Glutamatergic neuron (in vitro differentiated cells): ENCODE measurements at regions not wholly inside any gene's neighbourhood (a gene's known extent, or its start where the extent isn't known, plus 50 kb on each side); places are given as distances from the start of the nearest gene placed in this dataset.

Experiments
- DNase-seq: peaks from one replicate; pipeline ENCODE4 v3.0.0; 2022
- H3K27ac Mint-ChIP-seq: one replicate; pipeline ENCODE4 v1.8.0; 2020; ENCODE audit warnings: mild to moderate bottlenecking, mixed read lengths, inconsistent platforms; ENCODE audit not compliant: unreplicated experiment
- H3K27me3 Mint-ChIP-seq: one replicate; pipeline ENCODE4 v1.8.0; 2020; ENCODE audit warnings: mild to moderate bottlenecking, moderate library complexity, mixed read lengths, inconsistent platforms; ENCODE audit not compliant: unreplicated experiment
- H3K36me3 Mint-ChIP-seq: one replicate; pipeline ENCODE4 v1.8.0; 2020; ENCODE audit warnings: mild to moderate bottlenecking, mixed read lengths, inconsistent platforms; ENCODE audit not compliant: unreplicated experiment
- H3K4me1 Mint-ChIP-seq: one replicate; pipeline ENCODE4 v1.8.0; 2020; ENCODE audit warnings: mild to moderate bottlenecking, low read depth, mixed read lengths, inconsistent platforms; ENCODE audit not compliant: unreplicated experiment
- H3K4me3 Mint-ChIP-seq: one replicate; pipeline ENCODE4 v1.8.0; 2020; ENCODE audit warnings: mild to moderate bottlenecking, mixed read lengths, inconsistent platforms; ENCODE audit not compliant: unreplicated experiment
- H3K9me3 Mint-ChIP-seq: one replicate; pipeline ENCODE4 v1.8.0; 2020; ENCODE audit warnings: mild to moderate bottlenecking, moderate library complexity, mixed read lengths, inconsistent platforms; ENCODE audit not compliant: unreplicated experiment
- CTCF ChIP-seq: fragments of 200-600 bp; sonication (generic); IDR thresholded peaks from one replicate; pipeline ENCODE4 v1.5.0; 2021; ENCODE audit not compliant: partially characterized antibody, unreplicated experiment

- Mint-ChIP-seq H3K4me1 (peaks cover 2% of the 10 kb centered on the region), H3K27ac (no peak overlapping the region)
- no peak for DNase-seq
These were observed 1196.9 kb downstream of the SORCS3 start for GRCh38 chr10:105837951-105838350.

GRCh38 chr10:105834261-105835059 lies 1193.4 kb downstream of the SORCS3 start:
- Mint-ChIP-seq H3K27ac (no peak overlapping the region), H3K4me3 (no peak overlapping the region), H3K9me3 (no peaks in the 10 kb centered on the region), H3K36me3 (no peaks in the 10 kb centered on the region), H3K4me1 (peaks cover 2% of the 10 kb centered on the region), H3K27me3 (no peaks in the 10 kb centered on the region)
- no peak for DNase-seq
- no peak for TF ChIP-seq CTCF

More at GRCh38 chr10:105837951-105838350, 1196.9 kb downstream of the SORCS3 start:
- no peak overlapping the region for H3K4me3 Mint-ChIP-seq
- no peaks in the 10 kb centered on the region for H3K36me3 Mint-ChIP-seq
- no peak for TF ChIP-seq CTCF
- H3K9me3 Mint-ChIP-seq: no peaks in the 10 kb centered on the region
- no peaks in the 10 kb centered on the region for H3K27me3 Mint-ChIP-seq

- DNase-seq: no peak
- no peak overlapping the region for H3K4me3 Mint-ChIP-seq
- peaks cover 4% of the 10 kb centered on the region for H3K27me3 Mint-ChIP-seq
- no peaks in the 10 kb centered on the region for H3K9me3 Mint-ChIP-seq
- no peak for TF ChIP-seq CTCF
- H3K4me1 Mint-ChIP-seq: no peaks in the 10 kb centered on the region
- no peak overlapping the region for H3K27ac Mint-ChIP-seq
- no peaks in the 10 kb centered on the region for H3K36me3 Mint-ChIP-seq
These were observed 1186.0 kb downstream of the SORCS3 start for GRCh38 chr10:105827133-105827532.

- Mint-ChIP-seq H3K27ac (no peak overlapping the region), H3K36me3 (no peaks in the 10 kb centered on the region), H3K27me3 (no peaks in the 10 kb centered on the region), H3K4me1 (no peaks in the 10 kb centered on the region), H3K9me3 (no peaks in the 10 kb centered on the region), H3K4me3 (no peak overlapping the region)
- DNase-seq: no peak
- TF ChIP-seq CTCF: no peak
These were observed 1167.0 kb downstream of the SORCS3 start for GRCh38 chr10:105807935-105808587.

- Mint-ChIP-seq H3K36me3 (no peaks in the 10 kb centered on the region), H3K27ac (no peak overlapping the region), H3K9me3 (no peaks in the 10 kb centered on the region), H3K4me1 (peaks cover 2% of the 10 kb centered on the region), H3K27me3 (no peaks in the 10 kb centered on the region), H3K4me3 (no peak overlapping the region)
- no peak for TF ChIP-seq CTCF
- no peak for DNase-seq
These were observed 1162.1 kb downstream of the SORCS3 start for GRCh38 chr10:105803206-105803605.
